Spleen (tissue), 11 donors: ENCODE measurements at regions not wholly inside any gene's neighbourhood (a gene's known extent, or its start where the extent isn't known, plus 50 kb on each side); places are given as distances from the start of the nearest gene placed in this dataset.
A peak's percentile ranks its signal among the peaks of the same experiment; 100 is the strongest.

ENCODE experiments used
- DNase-seq: peaks from one replicate; pipeline ENCODE4 v3.0.0-alpha.2; 2020
- H3K27ac ChIP-seq, 8 donors: fragments of 200-600 bp; sonication (generic) in 7 of 8; 1 replicate in 4 of 8; 2 replicates in 4 of 8; pipeline versions ENCODE4 v1.5.0 to v1.8.0; 2016 to 2021; ENCODE audit warnings: inconsistent platforms in 4 of 8, mild to moderate bottlenecking in 4 of 8, moderate library complexity in 1 of 8
- H3K27me3 ChIP-seq, 7 donors: fragments of 200-600 bp; sonication (generic) in 6 of 7; replicated peaks in 1 of 7; 1 replicate in 4 of 7; 2 replicates in 3 of 7; pipeline versions ENCODE4 v1.5.0 to v1.8.0; 2016 to 2021; ENCODE audit warnings: inconsistent platforms in 3 of 7, mild to moderate bottlenecking in 1 of 7
- H3K36me3 ChIP-seq, 6 donors: fragments of 200-600 bp; sonication (generic) in 5 of 6; 1 replicate in 4 of 6; 2 replicates in 2 of 6; pipeline versions ENCODE4 v1.5.0 to v1.8.0; 2016 to 2021; ENCODE audit warnings: inconsistent platforms in 2 of 6
- H3K4me1 ChIP-seq, 6 donors: fragments of 200-600 bp; sonication (generic) in 5 of 6; 1 replicate in 3 of 6; 2 replicates in 3 of 6; pipeline versions ENCODE4 v1.5.0 to v1.8.0; 2016 to 2021; ENCODE audit warnings: inconsistent platforms in 3 of 6
- H3K4me3 ChIP-seq, 8 donors: fragments of 200-600 bp; sonication (generic) in 7 of 8; 1 replicate in 4 of 8; 2 replicates in 4 of 8; pipeline versions ENCODE4 v1.5.0 to v1.8.0; 2016 to 2021; ENCODE audit warnings: inconsistent platforms in 4 of 8, mild to moderate bottlenecking in 4 of 8, moderate library complexity in 2 of 8
- H3K9me3 ChIP-seq, 8 donors: fragments of 200-600 bp; sonication (generic) in 7 of 8; 1 replicate in 4 of 8; 2 replicates in 4 of 8; pipeline versions ENCODE4 v1.5.0 to v1.8.0; 2016 to 2021; ENCODE audit warnings: inconsistent platforms in 4 of 8
- CTCF ChIP-seq, 11 experiments: fragments of 200-600 bp in 7 of 11; fragments of 450-650 bp in 4 of 11; sonication (generic) in 4 of 11; IDR thresholded peaks in 8 of 11; conservative IDR thresholded peaks in 3 of 11; 1 replicate in 7 of 11; 2 replicates in 4 of 11; pipeline versions ENCODE4 v1.4.0 to v1.8.0; 2016 to 2021; ENCODE audit warnings: antibody characterized with exemption in 11 of 11, inconsistent platforms in 4 of 11, mild to moderate bottlenecking in 1 of 11
- POLR2A ChIP-seq, 3 donors: fragments of 450-650 bp; IDR thresholded peaks; one replicate each; pipeline ENCODE4 v1.5.1; 2017; ENCODE audit warnings: antibody characterized with exemption in 3 of 3, mild to moderate bottlenecking in 1 of 3
- POLR2AphosphoS5 ChIP-seq, 3 donors: sonication (generic); formaldehyde crosslinking; IDR thresholded peaks; one replicate each; pipeline ENCODE4 v1.5.1; 2017; ENCODE audit warnings: antibody characterized with exemption in 3 of 3
- WGBS, 5 donors: extraction: QIAGEN DNeasy Blood & Tissue Kit in 3 of 5; methylation state at CpG; one replicate each; pipeline versions ENCODE4 v1.1.5 to v1.1.7; 2013 to 2018; 5-methylcytosine and 5-hydroxymethylcytosine counted together
- intact Hi-C: fragments of 100-400 bp; cut with DNase I; formaldehyde crosslinking; loops from one replicate; pipeline ENCODE4 v1.15.0; 2023; ENCODE audit warnings: low total_unique reads
- donor health status: healthy with polysubstance abuse.
- donor health status: DM: no; HTN: no; CAD: no; lungs with moderate emphysema.
- donor health status: DM: no; HTN: no; CAD: no.
- donor health status: Bipolar disorder and iron deficiency.
- donor health status: healthy.
- donor health status: DM: no; HTN: no; CAD: no.
- donor health status: DM: yes; HTN: yes; CAD: no.

GRCh38 chr17:77478281-77478680 lies 337.5 kb downstream of the SEC14L1 start:
- peak overlapping the region in 3 of 8 donors; percentile 2 to 82 (median 77) for H3K27ac ChIP-seq
- DNase-seq: no peak
- no peaks in the 10 kb centered on the region for H3K9me3 ChIP-seq
- 87 to 91% (median 90%) methylated on average over 16 of the region's 16 CpGs for WGBS, 5 donors
- H3K27me3 ChIP-seq: no peaks in the 10 kb centered on the region
- intact Hi-C loops: no loop called here
- TF ChIP-seq POLR2AphosphoS5 (IDR thresholded peaks at IDR 0.05): no peak
- H3K4me3 ChIP-seq: no peak overlapping the region
- peaks cover 59 to 100% (median 88%) of the 10 kb centered on the region in 6 donors for H3K4me1 ChIP-seq
- H3K36me3 ChIP-seq: peaks cover 0 to 66% (median 24%) of the 10 kb centered on the region in 6 donors

GRCh38 chr17:77478899-77479298 lies 338.1 kb downstream of the SEC14L1 start:
- H3K27me3 ChIP-seq: no peaks in the 10 kb centered on the region
- TF ChIP-seq POLR2AphosphoS5 (IDR thresholded peaks at IDR 0.05) (no peak), POLR2A (IDR thresholded peaks at IDR 0.05) (no peak), CTCF (IDR thresholded peaks at IDR 0.05 in 8 of 11, conservative IDR thresholded peaks at IDR 0.05 in 3 of 11) (no peak)
- peak overlapping the region in 4 of 8 donors; percentile 14 to 77 (median 49) for H3K27ac ChIP-seq
- peaks cover 0 to 73% (median 30%) of the 10 kb centered on the region in 6 donors for H3K36me3 ChIP-seq
- no peak overlapping the region for H3K4me3 ChIP-seq
- H3K9me3 ChIP-seq: no peaks in the 10 kb centered on the region
- intact Hi-C loops: no loop called here
- 77 to 83% (median 81%) methylated on average over 11 of the region's 11 CpGs for WGBS, 5 donors
- no peak for DNase-seq
- H3K4me1 ChIP-seq: peaks cover 53 to 100% (median 82%) of the 10 kb centered on the region in 6 donors

- Histone ChIP-seq H3K9me3 (no peaks in the 10 kb centered on the region), H3K27me3 (no peaks in the 10 kb centered on the region), H3K36me3 (peaks cover 0 to 75% (median 31%) of the 10 kb centered on the region in 6 donors), H3K27ac (peak overlapping the region in 4 of 8 donors; percentile 14 to 57 (median 42)), H3K4me3 (no peak overlapping the region), H3K4me1 (peaks cover 46 to 94% (median 75%) of the 10 kb centered on the region in 6 donors)
- WGBS, 5 donors: 77 to 85% (median 83%) methylated on average over 19 to 26 of the region's 26 CpGs
- no peak for DNase-seq
- intact Hi-C loops: no loop called here
- TF ChIP-seq POLR2A (IDR thresholded peaks at IDR 0.05): no peak
- peak in 1 of 3 donors; percentile 47 for TF ChIP-seq POLR2AphosphoS5 (IDR thresholded peaks at IDR 0.05)
- TF ChIP-seq CTCF (IDR thresholded peaks at IDR 0.05 in 8 of 11, conservative IDR thresholded peaks at IDR 0.05 in 3 of 11): no peak
Observed at GRCh38 chr17:77479372-77480198, 338.8 kb downstream of the SEC14L1 start.

- peaks cover 0 to 77% (median 31%) of the 10 kb centered on the region in 6 donors for H3K36me3 ChIP-seq
- 79 to 96% (median 85%) methylated on average over 6 to 7 of the region's 7 CpGs for WGBS, 5 donors
- H3K27ac ChIP-seq: peak overlapping the region in 3 of 8 donors; percentile 41 to 57 (median 42)
- H3K4me1 ChIP-seq: peaks cover 40 to 88% (median 70%) of the 10 kb centered on the region in 6 donors
- intact Hi-C loops: no loop called here
- no peaks in the 10 kb centered on the region for H3K27me3 ChIP-seq
- H3K9me3 ChIP-seq: no peaks in the 10 kb centered on the region
- no peak for DNase-seq
- TF ChIP-seq CTCF (IDR thresholded peaks at IDR 0.05 in 8 of 11, conservative IDR thresholded peaks at IDR 0.05 in 3 of 11): no peak
- no peak for TF ChIP-seq POLR2AphosphoS5 (IDR thresholded peaks at IDR 0.05)
- no peak for TF ChIP-seq POLR2A (IDR thresholded peaks at IDR 0.05)
- H3K4me3 ChIP-seq: no peak overlapping the region
Observed at GRCh38 chr17:77480199-77480508, 339.4 kb downstream of the SEC14L1 start.
